Fibroblast of lung (primary cell): ENCODE measurements at regions not wholly inside any gene's neighbourhood (a gene's known extent, or its start where the extent isn't known, plus 50 kb on each side); places are given as distances from the start of the nearest gene placed in this dataset.

Experiments
- DNase-seq, 2 donors: peaks; one replicate each; pipeline versions ENCODE4 v3.0.0 to v3.0.0-alpha.2; 2010; ENCODE audit warnings: low read depth in 2 of 2
- H2AFZ ChIP-seq: 2 replicates; pipeline ENCODE4 v1.5.1; 2012; ENCODE audit warnings: low read length, control low read depth, inconsistent platforms
- H3K27ac ChIP-seq: 2 replicates; pipeline ENCODE4 v1.5.1; 2011; ENCODE audit warnings: low read length, control low read depth; ENCODE audit not compliant: insufficient read depth
- H3K27me3 ChIP-seq: 2 replicates; pipeline ENCODE4 v1.5.1; 2011; ENCODE audit warnings: mild to moderate bottlenecking, low read length; ENCODE audit not compliant: control insufficient read depth, insufficient read depth
- H3K36me3 ChIP-seq: 2 replicates; pipeline ENCODE4 v1.5.1; 2011; ENCODE audit warnings: low read length; ENCODE audit not compliant: control insufficient read depth, insufficient read depth
- H3K4me1 ChIP-seq: 2 replicates; pipeline ENCODE4 v1.5.1; 2011; ENCODE audit warnings: low read length; ENCODE audit not compliant: control insufficient read depth, insufficient read depth; ENCODE audit errors: extremely low read depth
- H3K4me2 ChIP-seq: 2 replicates; pipeline ENCODE4 v1.5.1; 2011; ENCODE audit warnings: low read length, control low read depth; ENCODE audit not compliant: insufficient read depth; ENCODE audit errors: extremely low read depth
- H3K4me3 ChIP-seq, 4 experiments: fragments of 200-600 bp in 1 of 4; sonication (generic) in 1 of 4; replicated peaks in 1 of 4; 2 replicates each; pipeline ENCODE4 v1.5.1; 2011 to 2016; ENCODE audit warnings: low read length in 4 of 4, low read depth in 3 of 4, mild to moderate bottlenecking in 3 of 4, control low read depth in 2 of 4, inconsistent platforms in 1 of 4, mixed read lengths in 1 of 4; ENCODE audit not compliant: insufficient read depth in 1 of 4; ENCODE audit errors: control extremely low read depth in 1 of 4
- H3K79me2 ChIP-seq: 2 replicates; pipeline ENCODE4 v1.5.1; 2012; ENCODE audit warnings: mild to moderate bottlenecking, low read length, inconsistent platforms; ENCODE audit not compliant: control insufficient read depth, insufficient read depth
- H3K9ac ChIP-seq: 2 replicates; pipeline ENCODE4 v1.5.1; 2011; ENCODE audit warnings: mild to moderate bottlenecking, low read length, control low read depth; ENCODE audit not compliant: insufficient read depth
- H3K9me3 ChIP-seq: 2 replicates; pipeline ENCODE4 v1.5.1; 2012; ENCODE audit warnings: low read depth, low read length; ENCODE audit not compliant: control insufficient read depth, insufficient read depth
- H4K20me1 ChIP-seq: 2 replicates; pipeline ENCODE4 v1.5.1; 2011; ENCODE audit warnings: low read length; ENCODE audit not compliant: control insufficient read depth, insufficient read depth; ENCODE audit errors: extremely low read depth
- EZH2 ChIP-seq: IDR thresholded peaks from 2 replicates; pipeline ENCODE4 v1.5.1; 2012; ENCODE audit warnings: low read length, control low read depth, mild to moderate bottlenecking; ENCODE audit errors: missing control alignments
- TF ChIP-seq, protein P1 (sequence below), 2 donors: IDR thresholded peaks in 1 of 2; conservative IDR thresholded peaks in 1 of 2; 1 replicate in 1 of 2; 2 replicates in 1 of 2; pipeline ENCODE4 v1.5.1; 2011 to 2012; ENCODE audit warnings: low read length in 2 of 2, control low read depth in 1 of 2, inconsistent platforms in 1 of 2, low read depth in 1 of 2, mild to moderate bottlenecking in 1 of 2

DNA sequence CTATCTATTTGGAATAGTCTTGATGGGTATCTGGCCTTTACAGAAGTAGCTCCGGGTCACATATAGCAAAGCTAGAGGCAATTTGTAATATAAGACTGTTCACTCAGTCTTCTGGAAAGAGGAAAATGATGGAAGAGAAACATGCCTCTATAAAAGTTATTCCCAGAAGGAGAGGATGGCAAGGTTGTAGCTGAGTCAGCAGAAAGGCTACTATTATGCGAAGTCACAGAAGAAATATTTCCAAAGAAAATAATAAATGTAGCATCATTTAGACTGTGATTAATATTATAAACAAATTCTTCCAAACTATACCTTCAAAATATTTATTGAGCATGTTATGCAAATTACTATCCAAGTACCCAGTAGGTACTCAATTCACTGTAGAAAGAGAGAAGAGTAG, 1027.7 kb upstream of the TMEFF2 start:
- Histone ChIP-seq H3K4me3 (no peak overlapping the region), H3K79me2 (no peaks in the 10 kb centered on the region), H2AFZ (no peak overlapping the region), H4K20me1 (no peaks in the 10 kb centered on the region), H3K9me3 (no peaks in the 10 kb centered on the region), H3K4me1 (no peaks in the 10 kb centered on the region), H3K36me3 (no peaks in the 10 kb centered on the region), H3K27ac (no peak overlapping the region), H3K4me2 (no peak overlapping the region), H3K27me3 (no peaks in the 10 kb centered on the region), H3K9ac (no peak overlapping the region)
- DNase-seq, result no peak
- TF ChIP-seq, protein P1, sequence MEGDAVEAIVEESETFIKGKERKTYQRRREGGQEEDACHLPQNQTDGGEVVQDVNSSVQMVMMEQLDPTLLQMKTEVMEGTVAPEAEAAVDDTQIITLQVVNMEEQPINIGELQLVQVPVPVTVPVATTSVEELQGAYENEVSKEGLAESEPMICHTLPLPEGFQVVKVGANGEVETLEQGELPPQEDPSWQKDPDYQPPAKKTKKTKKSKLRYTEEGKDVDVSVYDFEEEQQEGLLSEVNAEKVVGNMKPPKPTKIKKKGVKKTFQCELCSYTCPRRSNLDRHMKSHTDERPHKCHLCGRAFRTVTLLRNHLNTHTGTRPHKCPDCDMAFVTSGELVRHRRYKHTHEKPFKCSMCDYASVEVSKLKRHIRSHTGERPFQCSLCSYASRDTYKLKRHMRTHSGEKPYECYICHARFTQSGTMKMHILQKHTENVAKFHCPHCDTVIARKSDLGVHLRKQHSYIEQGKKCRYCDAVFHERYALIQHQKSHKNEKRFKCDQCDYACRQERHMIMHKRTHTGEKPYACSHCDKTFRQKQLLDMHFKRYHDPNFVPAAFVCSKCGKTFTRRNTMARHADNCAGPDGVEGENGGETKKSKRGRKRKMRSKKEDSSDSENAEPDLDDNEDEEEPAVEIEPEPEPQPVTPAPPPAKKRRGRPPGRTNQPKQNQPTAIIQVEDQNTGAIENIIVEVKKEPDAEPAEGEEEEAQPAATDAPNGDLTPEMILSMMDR (conservative IDR thresholded peaks at IDR 0.05 in 1 of 2, IDR thresholded peaks at IDR 0.05 in 1 of 2; ENCODE audit: low read depth in 1 of 2, low read length in 2 of 2), result no peak
- no peak for TF ChIP-seq EZH2

- H3K36me3 ChIP-seq, result no peaks in the 10 kb centered on the region
- H3K9ac ChIP-seq, result no peak overlapping the region
- H4K20me1 ChIP-seq, result no peaks in the 10 kb centered on the region
- no peaks in the 10 kb centered on the region for H3K79me2 ChIP-seq
- no peak for DNase-seq
- no peaks in the 10 kb centered on the region for H3K4me1 ChIP-seq
- H3K9me3 ChIP-seq, result no peaks in the 10 kb centered on the region
- no peak overlapping the region for H3K4me3 ChIP-seq
- H3K27me3 ChIP-seq, result no peaks in the 10 kb centered on the region
- no peak for TF ChIP-seq EZH2
- TF ChIP-seq, protein P1 (conservative IDR thresholded peaks at IDR 0.05 in 1 of 2, IDR thresholded peaks at IDR 0.05 in 1 of 2; ENCODE audit: low read depth in 1 of 2, low read length in 2 of 2), result no peak
- no peak overlapping the region for H3K27ac ChIP-seq
- no peak overlapping the region for H3K4me2 ChIP-seq
- H2AFZ ChIP-seq, result no peak overlapping the region
These were observed 1024.7 kb upstream of the TMEFF2 start for GRCh38 chr2:193219413-193219812.

- Histone ChIP-seq H3K4me1 (no peaks in the 10 kb centered on the region), H4K20me1 (no peaks in the 10 kb centered on the region), H2AFZ (no peak overlapping the region), H3K4me2 (no peak overlapping the region), H3K27ac (no peak overlapping the region), H3K27me3 (no peaks in the 10 kb centered on the region), H3K79me2 (no peaks in the 10 kb centered on the region), H3K36me3 (no peaks in the 10 kb centered on the region), H3K4me3 (no peak overlapping the region), H3K9ac (no peak overlapping the region), H3K9me3 (no peaks in the 10 kb centered on the region)
- DNase-seq, result no peak
- TF ChIP-seq EZH2, result no peak
- TF ChIP-seq, protein P1 (conservative IDR thresholded peaks at IDR 0.05 in 1 of 2, IDR thresholded peaks at IDR 0.05 in 1 of 2; ENCODE audit: low read depth in 1 of 2, low read length in 2 of 2), result no peak
These were observed 1006.9 kb upstream of the TMEFF2 start for GRCh38 chr2:193201583-193201982.
